ENCODE measurements at regions not wholly inside any gene's neighbourhood (a gene's known extent, or its start where the extent isn't known, plus 50 kb on each side); places are given as distances from the start of the nearest gene placed in this dataset.

- TF ChIP-seq CTCF (conservative IDR thresholded peaks at IDR 0.05; ENCODE audit: low read length) = no peak
- no peak for TF ChIP-seq EZH2phosphoT487 (IDR thresholded peaks at IDR 0.05; ENCODE audit: borderline replicate concordance)
Measured at GRCh38 chr4:67401902-67402301, 143.4 kb downstream of the CENPC start.
